ENCODE measurements at regions not wholly inside any gene's neighbourhood (a gene's known extent, or its start where the extent isn't known, plus 50 kb on each side); places are given as distances from the start of the nearest gene placed in this dataset.
"Not testable (repeated sequence)": the region's sequence is repeated elsewhere in the genome, so short reads cannot be mapped to it uniquely, and the experiment has no call there.

DNA sequence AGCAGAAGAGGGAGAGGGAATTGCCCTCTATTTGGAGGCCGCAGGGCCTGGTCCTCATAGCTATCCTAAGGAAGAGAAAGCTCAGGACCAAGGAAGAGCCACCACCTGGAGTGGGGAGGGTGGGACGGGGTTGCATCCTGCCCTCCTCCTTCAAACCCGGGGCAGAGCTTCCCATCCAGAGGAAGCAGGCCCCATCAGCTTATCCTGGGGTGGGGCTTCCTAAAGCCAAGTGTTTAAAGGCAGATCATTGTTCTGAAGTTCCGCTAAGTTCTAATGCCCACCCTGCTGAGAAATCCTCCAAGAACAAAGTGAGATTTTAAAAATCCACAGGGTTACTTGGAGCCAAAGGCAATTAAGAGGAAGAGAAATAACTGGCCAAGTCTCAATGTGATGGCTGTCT, 210.3 kb downstream of the C9orf152 start:
- ChIA-PET RAD21 (ENCODE audit: unreplicated experiment) (interaction anchor here (0.7 kb wide), 1 partner anchor 894 kb away, joined by 4 read pairs; no protein-coding TSS in a partner anchor), SMC1A (ENCODE audit: uncharacterized antibody, unreplicated experiment) (interaction anchor here (0.9 to 1.6 kb wide), 5 partner anchors 17 to 115 kb away, joined by 3 to 5 read pairs (median 3); no protein-coding TSS in a partner anchor), CTCF (no interaction called here), POLR2A (interaction anchor here (0.7 kb wide), 2 partner anchors 60 to 208 kb away, joined by 3 read pairs; no protein-coding TSS in a partner anchor)
- Histone ChIP-seq H3K4me3 (no peak overlapping the region), H3K9ac (ENCODE audit: control insufficient read depth, insufficient read depth, low read length) (no peak overlapping the region), H3K4me1 (ENCODE audit: control insufficient read depth, insufficient read depth, low read length) (no peaks in the 10 kb centered on the region), H3K9me3 (replicated peaks; ENCODE audit: control insufficient read depth, insufficient read depth, low read length) (peaks cover 1% of the 10 kb centered on the region; the same call in 1 of the 3 replicates), H2AFZ (ENCODE audit: control insufficient read depth, low read depth, low read length) (no peak overlapping the region), H3K27me3 (replicated peaks in 1 of 2; ENCODE audit: control insufficient read depth in 2 of 2, insufficient read depth in 2 of 2, low read length in 1 of 2) (no peaks in the 10 kb centered on the region), H3K79me2 (ENCODE audit: control insufficient read depth, insufficient read depth, low read length) (no peaks in the 10 kb centered on the region), H4K20me1 (ENCODE audit: control insufficient read depth, insufficient read depth) (no peaks in the 10 kb centered on the region), H3K4me2 (ENCODE audit: control insufficient read depth, insufficient read depth) (no peak overlapping the region), H3K27ac (ENCODE audit: control insufficient read depth, insufficient read depth) (no peak overlapping the region), H3K36me3 (ENCODE audit: control insufficient read depth in 2 of 2, insufficient read depth in 2 of 2, low read length in 1 of 2) (no peaks in the 10 kb centered on the region)
- intact Hi-C loops (cut with micrococcal nuclease; ENCODE audit: unreplicated experiment): no loop called here
- FAIRE-seq (no peak), DNase-seq (ENCODE audit: low read depth, low spot score) (no peak), ATAC-seq (no peak)
- no TSS peak for BruUV-seq (replicated peaks)
- TF ChIP-seq NR2C2 (IDR thresholded peaks at IDR 0.05; ENCODE audit: borderline replicate concordance, control insufficient read depth, insufficient read length, low read depth) (no peak), NFXL1 (IDR thresholded peaks at IDR 0.05; ENCODE audit: borderline replicate concordance) (no peak), TAF1 (IDR thresholded peaks at IDR 0.05; ENCODE audit: borderline replicate concordance, low read depth, low read length) (no peak), NRF1 (conservative IDR thresholded peaks at IDR 0.05; ENCODE audit: low read depth, low read length) (no peak), SIX5 (IDR thresholded peaks at IDR 0.05; ENCODE audit: low read depth, low read length, severe bottlenecking) (no peak), TBL1XR1 (IDR thresholded peaks at IDR 0.05; ENCODE audit: low read depth, low read length) (no peak), SRF (IDR thresholded peaks at IDR 0.05; ENCODE audit: low read depth in 2 of 2, low read length in 2 of 2) (no peak), HSF1 (IDR thresholded peaks at IDR 0.05; ENCODE audit: low read depth, low read length) (no peak), MYC (IDR thresholded peaks at IDR 0.05; ENCODE audit: insufficient read depth, insufficient read length, insufficient replicate concordance, low read length, severe bottlenecking) (no peak), YY1 (IDR thresholded peaks at IDR 0.05; ENCODE audit: low read depth, low read length) (no peak), SP1 (IDR thresholded peaks at IDR 0.05; ENCODE audit: low read depth, low read length) (no peak), NBN (IDR thresholded peaks at IDR 0.05) (no peak)
- TF ChIP-seq, protein P1, sequence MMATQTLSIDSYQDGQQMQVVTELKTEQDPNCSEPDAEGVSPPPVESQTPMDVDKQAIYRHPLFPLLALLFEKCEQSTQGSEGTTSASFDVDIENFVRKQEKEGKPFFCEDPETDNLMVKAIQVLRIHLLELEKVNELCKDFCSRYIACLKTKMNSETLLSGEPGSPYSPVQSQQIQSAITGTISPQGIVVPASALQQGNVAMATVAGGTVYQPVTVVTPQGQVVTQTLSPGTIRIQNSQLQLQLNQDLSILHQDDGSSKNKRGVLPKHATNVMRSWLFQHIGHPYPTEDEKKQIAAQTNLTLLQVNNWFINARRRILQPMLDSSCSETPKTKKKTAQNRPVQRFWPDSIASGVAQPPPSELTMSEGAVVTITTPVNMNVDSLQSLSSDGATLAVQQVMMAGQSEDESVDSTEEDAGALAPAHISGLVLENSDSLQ (IDR thresholded peaks at IDR 0.05): no peak
- TF ChIP-seq, protein P2, sequence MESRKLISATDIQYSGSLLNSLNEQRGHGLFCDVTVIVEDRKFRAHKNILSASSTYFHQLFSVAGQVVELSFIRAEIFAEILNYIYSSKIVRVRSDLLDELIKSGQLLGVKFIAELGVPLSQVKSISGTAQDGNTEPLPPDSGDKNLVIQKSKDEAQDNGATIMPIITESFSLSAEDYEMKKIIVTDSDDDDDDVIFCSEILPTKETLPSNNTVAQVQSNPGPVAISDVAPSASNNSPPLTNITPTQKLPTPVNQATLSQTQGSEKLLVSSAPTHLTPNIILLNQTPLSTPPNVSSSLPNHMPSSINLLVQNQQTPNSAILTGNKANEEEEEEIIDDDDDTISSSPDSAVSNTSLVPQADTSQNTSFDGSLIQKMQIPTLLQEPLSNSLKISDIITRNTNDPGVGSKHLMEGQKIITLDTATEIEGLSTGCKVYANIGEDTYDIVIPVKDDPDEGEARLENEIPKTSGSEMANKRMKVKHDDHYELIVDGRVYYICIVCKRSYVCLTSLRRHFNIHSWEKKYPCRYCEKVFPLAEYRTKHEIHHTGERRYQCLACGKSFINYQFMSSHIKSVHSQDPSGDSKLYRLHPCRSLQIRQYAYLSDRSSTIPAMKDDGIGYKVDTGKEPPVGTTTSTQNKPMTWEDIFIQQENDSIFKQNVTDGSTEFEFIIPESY (IDR thresholded peaks at IDR 0.05): no peak
- 39% methylated on average over 4 of the region's 4 CpGs for WGBS (ENCODE audit: insufficient coverage, insufficient replicate concordance, low lambda C conversion rate, missing lambda C conversion rate)
- in situ Hi-C loops (cut with MboI): no loop called here

- H4K20me1 ChIP-seq (ENCODE audit: control insufficient read depth, insufficient read depth); BruUV-seq (replicated peaks); H3K27ac ChIP-seq (ENCODE audit: control insufficient read depth, insufficient read depth); H3K4me2 ChIP-seq (ENCODE audit: control insufficient read depth, insufficient read depth); H3K36me3 ChIP-seq (ENCODE audit: control insufficient read depth in 2 of 2, insufficient read depth in 2 of 2, low read length in 1 of 2); H2AFZ ChIP-seq (ENCODE audit: control insufficient read depth, low read depth, low read length); H3K9ac ChIP-seq (ENCODE audit: control insufficient read depth, insufficient read depth, low read length); POLR2A ChIA-PET; H3K9me3 ChIP-seq (replicated peaks; ENCODE audit: control insufficient read depth, insufficient read depth, low read length); intact Hi-C loops (cut with micrococcal nuclease; ENCODE audit: unreplicated experiment); H3K27me3 ChIP-seq (replicated peaks in 1 of 2; ENCODE audit: control insufficient read depth in 2 of 2, insufficient read depth in 2 of 2, low read length in 1 of 2); FAIRE-seq; DNase-seq (ENCODE audit: low read depth, low spot score); H3K79me2 ChIP-seq (ENCODE audit: control insufficient read depth, insufficient read depth, low read length); ATAC-seq; H3K4me3 ChIP-seq; in situ Hi-C loops (cut with MboI): not testable (repeated sequence)
- SMC1A ChIA-PET (ENCODE audit: uncharacterized antibody, unreplicated experiment): interaction anchor here (1.5 kb wide), 1 partner anchor 102 kb away, joined by 6 read pairs; no protein-coding TSS in a partner anchor
- RAD21 ChIA-PET (ENCODE audit: unreplicated experiment): interaction anchor here (1.4 kb wide), 1 partner anchor 88 kb away, joined by 3 read pairs; no protein-coding TSS in a partner anchor
- CTCF ChIA-PET: interaction anchor here (1.4 kb wide), 1 partner anchor 212 kb away, joined by 4 read pairs; no protein-coding TSS in a partner anchor
- WGBS (ENCODE audit: insufficient coverage, insufficient replicate concordance, low lambda C conversion rate, missing lambda C conversion rate): 2% methylated on average over 7 of the region's 8 CpGs
- H3K4me1 ChIP-seq (ENCODE audit: control insufficient read depth, insufficient read depth, low read length): peaks cover 21% of the 10 kb centered on the region
Observed at GRCh38 chr9:110005521-110005920, 202.4 kb downstream of the C9orf152 start.
